ENCODE measurements at regions not wholly inside any gene's neighbourhood (a gene's known extent, or its start where the extent isn't known, plus 50 kb on each side); places are given as distances from the start of the nearest gene placed in this dataset.

DNA sequence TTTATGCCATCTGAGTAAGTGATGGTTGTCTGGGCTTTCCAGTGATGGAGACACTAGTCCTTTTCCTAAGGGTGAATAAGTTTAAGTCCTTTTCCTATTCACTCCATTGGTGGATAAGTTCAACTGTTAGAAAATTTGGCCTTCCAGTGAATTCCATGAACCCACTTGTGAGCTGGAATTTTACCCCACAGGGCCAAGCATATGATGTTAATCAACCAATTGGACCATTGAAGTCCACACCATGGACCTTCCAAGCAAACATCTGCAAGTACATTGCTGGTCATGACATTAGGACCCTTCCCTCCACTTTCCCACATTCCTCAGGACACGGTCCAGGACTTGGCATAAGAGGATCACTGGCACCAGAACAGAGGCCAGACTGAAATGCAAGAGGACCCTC is 381.4 kb downstream of the RPS24 start:
- TF ChIP-seq, protein P1, sequence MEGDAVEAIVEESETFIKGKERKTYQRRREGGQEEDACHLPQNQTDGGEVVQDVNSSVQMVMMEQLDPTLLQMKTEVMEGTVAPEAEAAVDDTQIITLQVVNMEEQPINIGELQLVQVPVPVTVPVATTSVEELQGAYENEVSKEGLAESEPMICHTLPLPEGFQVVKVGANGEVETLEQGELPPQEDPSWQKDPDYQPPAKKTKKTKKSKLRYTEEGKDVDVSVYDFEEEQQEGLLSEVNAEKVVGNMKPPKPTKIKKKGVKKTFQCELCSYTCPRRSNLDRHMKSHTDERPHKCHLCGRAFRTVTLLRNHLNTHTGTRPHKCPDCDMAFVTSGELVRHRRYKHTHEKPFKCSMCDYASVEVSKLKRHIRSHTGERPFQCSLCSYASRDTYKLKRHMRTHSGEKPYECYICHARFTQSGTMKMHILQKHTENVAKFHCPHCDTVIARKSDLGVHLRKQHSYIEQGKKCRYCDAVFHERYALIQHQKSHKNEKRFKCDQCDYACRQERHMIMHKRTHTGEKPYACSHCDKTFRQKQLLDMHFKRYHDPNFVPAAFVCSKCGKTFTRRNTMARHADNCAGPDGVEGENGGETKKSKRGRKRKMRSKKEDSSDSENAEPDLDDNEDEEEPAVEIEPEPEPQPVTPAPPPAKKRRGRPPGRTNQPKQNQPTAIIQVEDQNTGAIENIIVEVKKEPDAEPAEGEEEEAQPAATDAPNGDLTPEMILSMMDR (IDR thresholded peaks at IDR 0.05 in 2 of 3, conservative IDR thresholded peaks at IDR 0.05 in 1 of 3; ENCODE audit: borderline replicate concordance in 1 of 3, insufficient read depth in 1 of 3, low read depth in 2 of 3, low read length in 2 of 3), result no peak
- no peak for TF ChIP-seq JUND (IDR thresholded peaks at IDR 0.05)

Measured in HCT116 (cell line).